IMR-90 (cell line): ENCODE measurements at regions not wholly inside any gene's neighbourhood (a gene's known extent, or its start where the extent isn't known, plus 50 kb on each side); places are given as distances from the start of the nearest gene placed in this dataset.

Source experiments
- ATAC-seq: fragments of 200-7000 bp; cut with Tn5 transposase; 2 replicates; pipeline ENCODE4 v1.9.1; 2020; ENCODE audit warnings: low read depth, mild to moderate bottlenecking, moderate library complexity
- BruUV-seq: library from RNA; stranded (reverse); fragments of 400-500 nt; replicated peaks from 2 replicates; lab custom pipeline; 2021; lab: Mats Ljungman, UMichigan
- CTCF ChIA-PET: fragments of 300-600 bp; formaldehyde crosslinking; extraction: SDS; loops from one replicate; lab custom pipeline; 2021; ENCODE audit warnings: antibody characterized with exemption; lab: Yijun Ruan, JAX
- POLR2A ChIA-PET: fragments of 300-600 bp; sonication (Branson Sonifier 250); formaldehyde crosslinking; loops from one replicate; lab custom pipeline; 2022; ENCODE audit warnings: antibody characterized with exemption; ENCODE audit not compliant: unreplicated experiment; lab: Charles Lee
- DNase-seq: peaks from one replicate; pipeline ENCODE4 v3.0.0; 2013
- H2AFZ ChIP-seq: replicated peaks from 2 replicates; pipeline ENCODE3; 2013; ENCODE audit warnings: low read length, mild to moderate bottlenecking; ENCODE audit not compliant: poor library complexity
- H2AK5ac ChIP-seq: 2 replicates; pipeline ENCODE4 v1.6.1; 2013; ENCODE audit warnings: low read depth, low read length, inconsistent platforms
- H2AK9ac ChIP-seq: replicated peaks from 2 replicates; pipeline ENCODE3; 2013; ENCODE audit warnings: mild to moderate bottlenecking, low read depth, low read length, moderate library complexity; ENCODE audit not compliant: poor library complexity
- H2BK120ac ChIP-seq: 2 replicates; pipeline ENCODE4 v1.6.1; 2013; ENCODE audit warnings: low read depth, low read length, inconsistent platforms
- H2BK15ac ChIP-seq: 3 replicates; pipeline ENCODE4 v1.6.1; 2013; ENCODE audit warnings: low read depth, low read length, inconsistent platforms
- H2BK20ac ChIP-seq: 2 replicates; pipeline ENCODE4 v1.6.1; 2013; ENCODE audit warnings: low read depth, mild to moderate bottlenecking, inconsistent platforms, low read length, moderate library complexity
- H2BK5ac ChIP-seq: 2 replicates; pipeline ENCODE4 v1.6.1; 2013; ENCODE audit warnings: mild to moderate bottlenecking, low read depth, low read length, inconsistent platforms; ENCODE audit not compliant: poor library complexity, severe bottlenecking
- H3K14ac ChIP-seq: replicated peaks from 2 replicates; pipeline ENCODE4 v1.6.1; 2013; ENCODE audit warnings: low read depth, low read length, inconsistent platforms
- H3K18ac ChIP-seq: 2 replicates; pipeline ENCODE4 v1.6.1; 2013; ENCODE audit warnings: low read depth, low read length, control low read depth
- H3K23ac ChIP-seq: 2 replicates; pipeline ENCODE4 v1.6.1; 2013; ENCODE audit warnings: low read depth, low read length, inconsistent platforms
- H3K27ac ChIP-seq: 2 replicates; pipeline ENCODE4 v1.5.1; 2013; ENCODE audit warnings: mild to moderate bottlenecking, control low read depth, low read length; ENCODE audit not compliant: insufficient read depth
- H3K27me3 ChIP-seq: 2 replicates; pipeline ENCODE4 v1.6.1; 2013; ENCODE audit warnings: low read length; ENCODE audit not compliant: control insufficient read depth, insufficient read depth
- H3K36me3 ChIP-seq: 2 replicates; pipeline ENCODE4 v1.6.1; 2013; ENCODE audit warnings: low read length, mixed read lengths; ENCODE audit not compliant: control insufficient read depth, insufficient read depth
- H3K4ac ChIP-seq: 2 replicates; pipeline ENCODE4 v1.6.1; 2013; ENCODE audit warnings: low read depth, low read length, inconsistent platforms
- H3K4me1 ChIP-seq: 2 replicates; pipeline ENCODE4 v1.6.1; 2013; ENCODE audit warnings: low read length, mixed read lengths; ENCODE audit not compliant: control insufficient read depth, insufficient read depth
- H3K4me2 ChIP-seq: 2 replicates; pipeline ENCODE4 v1.6.1; 2013; ENCODE audit warnings: low read depth, mild to moderate bottlenecking, control low read depth, low read length, moderate library complexity
- H3K4me3 ChIP-seq: 2 replicates; pipeline ENCODE4 v1.5.1; 2013; ENCODE audit warnings: low read depth, mild to moderate bottlenecking, control low read depth, low read length, moderate library complexity; ENCODE audit not compliant: insufficient read depth
- H3K56ac ChIP-seq: 2 replicates; pipeline ENCODE4 v1.6.1; 2013; ENCODE audit warnings: low read length, inconsistent platforms; ENCODE audit not compliant: insufficient read depth; ENCODE audit errors: extremely low read depth
- H3K79me1 ChIP-seq, 2 experiments: 2 replicates each; pipeline ENCODE4 v1.6.1; 2013; ENCODE audit warnings: low read length in 2 of 2, inconsistent platforms in 1 of 2, low read depth in 1 of 2
- H3K9ac ChIP-seq: 2 replicates; pipeline ENCODE4 v1.6.1; 2013; ENCODE audit warnings: low read depth, low read length, control low read depth
- H3K9me1 ChIP-seq: 2 replicates; pipeline ENCODE4 v1.6.1; 2013; ENCODE audit warnings: low read length, inconsistent platforms; ENCODE audit not compliant: insufficient read depth
- H3K9me3 ChIP-seq: 2 replicates; pipeline ENCODE4 v1.6.1; 2013; ENCODE audit warnings: low read length; ENCODE audit not compliant: control insufficient read depth, insufficient read depth
- H4K20me1 ChIP-seq: 2 replicates; pipeline ENCODE4 v1.6.1; 2013; ENCODE audit warnings: low read length, inconsistent platforms; ENCODE audit not compliant: insufficient read depth
- H4K5ac ChIP-seq: 2 replicates; pipeline ENCODE4 v1.6.1; 2013; ENCODE audit warnings: mild to moderate bottlenecking, low read depth, low read length, control low read depth
- H4K8ac ChIP-seq, 2 experiments: 2 replicates each; pipeline ENCODE4 v1.6.1; 2013; ENCODE audit warnings: low read depth in 2 of 2, low read length in 2 of 2, control low read depth in 1 of 2, inconsistent platforms in 1 of 2
- H4K91ac ChIP-seq: 2 replicates; pipeline ENCODE4 v1.6.1; 2013; ENCODE audit warnings: low read depth, low read length, inconsistent platforms; ENCODE audit not compliant: insufficient read depth
- BHLHE40 ChIP-seq: fragments of 150-350 bp; IDR thresholded peaks from 2 replicates; pipeline ENCODE4 v1.6.1; 2016; ENCODE audit warnings: mild to moderate bottlenecking, low read depth, low read length
- CEBPB ChIP-seq: IDR thresholded peaks from 2 replicates; pipeline ENCODE4 v1.6.1; 2012; ENCODE audit warnings: low read depth, low read length, improper control_type of control experiment
- CHD1 ChIP-seq: IDR thresholded peaks from 2 replicates; pipeline ENCODE4 v1.6.1; 2012; ENCODE audit warnings: low read depth, low read length, improper control_type of control experiment
- CTCF ChIP-seq: conservative IDR thresholded peaks from 2 replicates; pipeline ENCODE4 v1.5.1; 2012; ENCODE audit warnings: mild to moderate bottlenecking, low read depth, low read length, improper control_type of control experiment
- ELK1 ChIP-seq: fragments of 150-350 bp; IDR thresholded peaks from 2 replicates; pipeline ENCODE4 v1.6.1; 2016; ENCODE audit warnings: low read depth, mild to moderate bottlenecking, low read length, moderate library complexity, borderline replicate concordance
- FOS ChIP-seq: fragments of 150-350 bp; IDR thresholded peaks from 2 replicates; pipeline ENCODE4 v1.6.1; 2016; ENCODE audit warnings: low read depth, low read length
- MAFK ChIP-seq: IDR thresholded peaks from 2 replicates; pipeline ENCODE4 v1.6.1; 2012; ENCODE audit warnings: low read depth, low read length, improper control_type of control experiment
- MAZ ChIP-seq: IDR thresholded peaks from 2 replicates; pipeline ENCODE4 v1.6.1; 2012; ENCODE audit warnings: low read depth, mild to moderate bottlenecking, low read length, improper control_type of control experiment, moderate library complexity, borderline replicate concordance
- MXI1 ChIP-seq: IDR thresholded peaks from 2 replicates; pipeline ENCODE4 v1.6.1; 2012; ENCODE audit warnings: low read depth, mild to moderate bottlenecking, low read length, moderate library complexity, borderline replicate concordance
- NFE2L2 ChIP-seq: fragments of 150-350 bp; IDR thresholded peaks from 2 replicates; pipeline ENCODE4 v1.6.1; 2016; ENCODE audit warnings: low read depth, mild to moderate bottlenecking, low read length
- POLR2A ChIP-seq: IDR thresholded peaks from 2 replicates; pipeline ENCODE4 v1.6.1; 2012; ENCODE audit warnings: mild to moderate bottlenecking, low read depth, low read length
- RAD21 ChIP-seq: IDR thresholded peaks from 2 replicates; pipeline ENCODE4 v1.6.1; 2012; ENCODE audit warnings: low read length, improper control_type of control experiment
- RCOR1 ChIP-seq: IDR thresholded peaks from 2 replicates; pipeline ENCODE4 v1.6.1; 2012; ENCODE audit warnings: mild to moderate bottlenecking, low read length, improper control_type of control experiment; ENCODE audit not compliant: insufficient replicate concordance
- RFX5 ChIP-seq: IDR thresholded peaks from 2 replicates; pipeline ENCODE4 v1.8.0; 2012; ENCODE audit warnings: low read depth, mild to moderate bottlenecking, low read length, moderate library complexity
- SMC3 ChIP-seq: fragments of 150-350 bp; IDR thresholded peaks from 2 replicates; pipeline ENCODE4 v1.6.1; 2016; ENCODE audit warnings: low read depth, mild to moderate bottlenecking, antibody characterized with exemption, low read length, moderate library complexity
- USF2 ChIP-seq: fragments of 150-350 bp; IDR thresholded peaks from 2 replicates; pipeline ENCODE4 v1.6.1; 2017; ENCODE audit warnings: mild to moderate bottlenecking, antibody characterized with exemption, low read length, low read depth
- WGBS, 2 experiments: methylation state at CpG; one replicate each; pipeline versions ENCODE4 v1.1.5 to v1.1.7; 2013; ENCODE audit warnings: missing lambda C conversion rate in 2 of 2; ENCODE audit not compliant: insufficient read length in 1 of 2; ENCODE audit errors: extremely low coverage in 2 of 2; 5-methylcytosine and 5-hydroxymethylcytosine counted together
- dilution Hi-C: fragments of 300-500 bp; cut with HindIII; formaldehyde crosslinking; loops from one replicate; pipeline ENCODE4 v1.14.3; 2018; ENCODE audit warnings: low sequenced_read_pairs; ENCODE audit not compliant: unreplicated experiment
- in situ Hi-C: fragments of 300-500 bp; cut with MboI; formaldehyde crosslinking; loops from 3 replicates; pipeline ENCODE4 v1.14.3; 2019; ENCODE audit warnings: low sequenced_read_pairs, inconsistent platforms, mixed read lengths
- intact Hi-C: fragments of 100-400 bp; cut with micrococcal nuclease; formaldehyde crosslinking; loops from 2 replicates; pipeline ENCODE4 v1.10.0; 2022

GRCh38 chr12:87310126-87310525, 719.1 kb downstream of the C12orf50 start:
- Histone ChIP-seq H3K23ac (no peak overlapping the region), H3K14ac (no peak overlapping the region), H3K36me3 (no peaks in the 10 kb centered on the region), H3K79me1 (no peaks in the 10 kb centered on the region), H3K4me3 (no peak overlapping the region), H3K4me2 (no peak overlapping the region), H2AFZ (no peak overlapping the region), H3K18ac (no peak overlapping the region), H2BK120ac (no peak overlapping the region), H3K56ac (no peak overlapping the region), H3K4ac (no peak overlapping the region), H3K27me3 (no peaks in the 10 kb centered on the region), H2BK5ac (no peak overlapping the region), H4K5ac (no peak overlapping the region), H3K27ac (no peak overlapping the region), H2BK15ac (no peak overlapping the region), H3K9ac (no peak overlapping the region), H2BK20ac (no peak overlapping the region), H4K20me1 (no peaks in the 10 kb centered on the region), H3K4me1 (no peaks in the 10 kb centered on the region), H3K9me1 (no peaks in the 10 kb centered on the region), H2AK9ac (no peak overlapping the region), H4K8ac (no peak overlapping the region), H4K91ac (no peak overlapping the region), H3K9me3 (no peaks in the 10 kb centered on the region), H2AK5ac (no peak overlapping the region)
- WGBS, 2 experiments, result no CpG with 5 or more reads among the region's 1 CpG
- intact Hi-C loops (no loop called here), dilution Hi-C loops (no loop called here), in situ Hi-C loops (no loop called here)
- ATAC-seq, result no peak
- TF ChIP-seq CHD1 (no peak), USF2 (no peak), RCOR1 (no peak), MAZ (no peak), POLR2A (no peak), SMC3 (no peak), ELK1 (no peak), CEBPB (no peak), MAFK (no peak), RFX5 (no peak), FOS (no peak), CTCF (no peak), NFE2L2 (no peak), BHLHE40 (no peak), MXI1 (no peak), RAD21 (no peak)
- ChIA-PET CTCF (interaction anchor here (1.0 kb wide), 1 partner anchor 17 kb away, joined by 3 read pairs; no protein-coding TSS in a partner anchor), POLR2A (no interaction called here)
- no peak for DNase-seq
- no TSS peak for BruUV-seq
